ENCODE measurements at regions not wholly inside any gene's neighbourhood (a gene's known extent, or its start where the extent isn't known, plus 50 kb on each side); places are given as distances from the start of the nearest gene placed in this dataset.

DNA sequence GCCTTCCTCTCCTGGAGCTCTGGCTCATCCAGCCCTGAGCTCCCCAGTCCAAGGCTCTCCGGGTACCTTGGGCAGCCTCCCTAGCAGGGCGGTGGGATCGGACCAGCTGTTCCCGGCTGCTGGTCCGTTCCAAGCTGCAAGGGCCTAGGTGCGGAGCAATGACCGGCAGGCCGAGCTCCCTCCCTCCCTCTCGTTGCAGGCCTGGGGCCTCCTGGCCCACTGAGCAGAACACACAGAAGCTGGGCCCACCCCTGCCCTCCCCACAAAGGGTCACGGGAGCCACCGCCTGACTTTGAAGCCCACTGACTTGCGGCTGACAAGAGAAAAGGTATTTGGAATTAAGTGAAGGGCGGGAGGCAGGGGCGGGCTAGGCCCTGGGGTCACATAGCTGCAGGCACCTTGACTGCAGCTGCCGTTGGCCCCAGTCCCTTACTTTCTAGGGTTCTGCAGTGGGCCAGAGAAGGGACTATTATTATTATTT is 104.7 kb upstream of the IER5L start:
- ATAC-seq (ENCODE audit: low read depth), result no peak
- BruUV-seq (replicated peaks), result no TSS peak
- dilution Hi-C loops (cut with HindIII; ENCODE audit: low sequenced_read_pairs, unreplicated experiment), result no loop called here
- Histone ChIP-seq H2BK15ac (ENCODE audit: low read depth, low read length) (no peak overlapping the region), H3K23ac (ENCODE audit: low read depth, low read length) (no peak overlapping the region), H2BK120ac (ENCODE audit: low read depth, low read length) (no peak overlapping the region), H3K9me3 (ENCODE audit: control insufficient read depth, insufficient read depth, low read length) (no peaks in the 10 kb centered on the region), H4K5ac (ENCODE audit: low read depth, low read length) (no peak overlapping the region), H2AK5ac (ENCODE audit: low read depth, low read length) (no peak overlapping the region), H3K4me1 (ENCODE audit: control insufficient read depth, insufficient read depth, low read length) (peaks cover 5% of the 10 kb centered on the region), H4K20me1 (ENCODE audit: insufficient read depth, low read length) (no peaks in the 10 kb centered on the region), H3K14ac (replicated peaks; ENCODE audit: low read depth, low read length) (no peak overlapping the region), H4K8ac (ENCODE audit: low read depth in 2 of 2, low read length in 2 of 2) (no peak overlapping the region), H2AK9ac (replicated peaks; ENCODE audit: low read depth, low read length, poor library complexity) (no peak overlapping the region), H3K56ac (ENCODE audit: extremely low read depth, insufficient read depth, low read length) (no peak overlapping the region), H3K4me3 (ENCODE audit: insufficient read depth, low read depth, low read length) (no peak overlapping the region), H3K4me2 (ENCODE audit: low read depth, low read length) (no peak overlapping the region), H3K18ac (ENCODE audit: low read depth, low read length) (no peak overlapping the region), H3K79me1 (ENCODE audit: low read depth in 1 of 2, low read length in 2 of 2) (no peaks in the 10 kb centered on the region), H2BK5ac (ENCODE audit: low read depth, low read length, poor library complexity, severe bottlenecking) (no peak overlapping the region), H3K36me3 (ENCODE audit: control insufficient read depth, insufficient read depth, low read length) (no peaks in the 10 kb centered on the region), H3K27me3 (ENCODE audit: control insufficient read depth, insufficient read depth, low read length) (no peaks in the 10 kb centered on the region), H3K4ac (ENCODE audit: low read depth, low read length) (no peak overlapping the region), H2BK20ac (ENCODE audit: low read depth, low read length) (no peak overlapping the region), H3K9ac (ENCODE audit: low read depth, low read length) (no peak overlapping the region), H2AFZ (replicated peaks; ENCODE audit: low read length, poor library complexity) (no peak overlapping the region), H3K9me1 (ENCODE audit: insufficient read depth, low read length) (no peaks in the 10 kb centered on the region), H3K27ac (ENCODE audit: insufficient read depth, low read length) (no peak overlapping the region), H4K91ac (ENCODE audit: insufficient read depth, low read depth, low read length) (no peak overlapping the region)
- WGBS, 2 experiments (ENCODE audit: extremely low coverage in 2 of 2, insufficient read length in 1 of 2), result no CpG with 5 or more reads among the region's 15 CpGs
- TF ChIP-seq SMC3 (IDR thresholded peaks at IDR 0.05; ENCODE audit: low read depth, low read length) (no peak), RCOR1 (IDR thresholded peaks at IDR 0.05; ENCODE audit: insufficient replicate concordance, low read length) (no peak), BHLHE40 (IDR thresholded peaks at IDR 0.05; ENCODE audit: low read depth, low read length) (no peak), MXI1 (IDR thresholded peaks at IDR 0.05; ENCODE audit: borderline replicate concordance, low read depth, low read length) (no peak), NFE2L2 (IDR thresholded peaks at IDR 0.05; ENCODE audit: low read depth, low read length) (no peak), RAD21 (IDR thresholded peaks at IDR 0.05; ENCODE audit: low read length) (no peak), FOS (IDR thresholded peaks at IDR 0.05; ENCODE audit: low read depth, low read length) (no peak)
- TF ChIP-seq, protein P1, sequence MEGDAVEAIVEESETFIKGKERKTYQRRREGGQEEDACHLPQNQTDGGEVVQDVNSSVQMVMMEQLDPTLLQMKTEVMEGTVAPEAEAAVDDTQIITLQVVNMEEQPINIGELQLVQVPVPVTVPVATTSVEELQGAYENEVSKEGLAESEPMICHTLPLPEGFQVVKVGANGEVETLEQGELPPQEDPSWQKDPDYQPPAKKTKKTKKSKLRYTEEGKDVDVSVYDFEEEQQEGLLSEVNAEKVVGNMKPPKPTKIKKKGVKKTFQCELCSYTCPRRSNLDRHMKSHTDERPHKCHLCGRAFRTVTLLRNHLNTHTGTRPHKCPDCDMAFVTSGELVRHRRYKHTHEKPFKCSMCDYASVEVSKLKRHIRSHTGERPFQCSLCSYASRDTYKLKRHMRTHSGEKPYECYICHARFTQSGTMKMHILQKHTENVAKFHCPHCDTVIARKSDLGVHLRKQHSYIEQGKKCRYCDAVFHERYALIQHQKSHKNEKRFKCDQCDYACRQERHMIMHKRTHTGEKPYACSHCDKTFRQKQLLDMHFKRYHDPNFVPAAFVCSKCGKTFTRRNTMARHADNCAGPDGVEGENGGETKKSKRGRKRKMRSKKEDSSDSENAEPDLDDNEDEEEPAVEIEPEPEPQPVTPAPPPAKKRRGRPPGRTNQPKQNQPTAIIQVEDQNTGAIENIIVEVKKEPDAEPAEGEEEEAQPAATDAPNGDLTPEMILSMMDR (conservative IDR thresholded peaks at IDR 0.05; ENCODE audit: low read depth, low read length), result no peak
- CTCF ChIA-PET, result no interaction called here
- POLR2A ChIA-PET (ENCODE audit: unreplicated experiment), result no interaction called here
- in situ Hi-C loops (cut with MboI; ENCODE audit: low sequenced_read_pairs), result no loop called here
- intact Hi-C loops (cut with micrococcal nuclease), result no loop called here
- DNase-seq, result no peak
